Loucy (cell line): ENCODE measurements at regions not wholly inside any gene's neighbourhood (a gene's known extent, or its start where the extent isn't known, plus 50 kb on each side); places are given as distances from the start of the nearest gene placed in this dataset.

Experiments
- H2AFZ ChIP-seq: fragments of 200-600 bp; sonication (generic); 2 replicates; pipeline ENCODE4 v1.6.0; 2016; ENCODE audit warnings: antibody characterized with exemption, mild to moderate bottlenecking, low read length, moderate library complexity
- H3F3A ChIP-seq: fragments of 200-600 bp; 2 replicates; pipeline ENCODE4 v1.6.0; 2016; ENCODE audit warnings: antibody characterized with exemption, low read depth, mild to moderate bottlenecking
- H3K27me3 ChIP-seq: fragments of 200-600 bp; sonication (generic); 2 replicates; pipeline ENCODE4 v1.6.1; 2014; ENCODE audit warnings: low read length, mild to moderate bottlenecking; ENCODE audit not compliant: insufficient read depth, poor library complexity, severe bottlenecking
- H3K36me3 ChIP-seq: fragments of 200-600 bp; sonication (generic); 2 replicates; pipeline ENCODE4 v1.6.1; 2016; ENCODE audit warnings: low read length; ENCODE audit not compliant: insufficient read depth
- H3K4me1 ChIP-seq: fragments of 200-600 bp; sonication (generic); 2 replicates; pipeline ENCODE4 v1.5.1; 2014; ENCODE audit warnings: low read length, mild to moderate bottlenecking; ENCODE audit not compliant: insufficient read depth, poor library complexity, severe bottlenecking
- H3K4me2 ChIP-seq: fragments of 200-600 bp; sonication (generic); 2 replicates; pipeline ENCODE4 v1.6.0; 2014; ENCODE audit warnings: antibody characterized with exemption, low read length, low read depth, mild to moderate bottlenecking; ENCODE audit not compliant: poor library complexity, severe bottlenecking
- H3K4me3 ChIP-seq: fragments of 200-600 bp; sonication (generic); 2 replicates; pipeline ENCODE4 v1.5.1; 2014; ENCODE audit warnings: low read length, mild to moderate bottlenecking, mixed read lengths; ENCODE audit not compliant: poor library complexity, severe bottlenecking
- H3K79me2 ChIP-seq: fragments of 200-600 bp; sonication (generic); 2 replicates; pipeline ENCODE4 v1.6.1; 2014; ENCODE audit warnings: low read length; ENCODE audit not compliant: insufficient read depth
- H3K9ac ChIP-seq: fragments of 200-600 bp; sonication (generic); 2 replicates; pipeline ENCODE4 v1.6.0; 2014; ENCODE audit warnings: mild to moderate bottlenecking, low read depth, low read length, moderate library complexity; ENCODE audit not compliant: poor library complexity, severe bottlenecking
- H3K9me2 ChIP-seq: fragments of 200-600 bp; sonication (generic); replicated peaks from 2 replicates; pipeline ENCODE4 v1.6.1; 2016; ENCODE audit warnings: low read depth, low read length, mixed read lengths
- H3K9me3 ChIP-seq: fragments of 200-600 bp; sonication (generic); 2 replicates; pipeline ENCODE4 v1.6.1; 2014; ENCODE audit warnings: mild to moderate bottlenecking, antibody characterized with exemption, low read length, low read depth; ENCODE audit not compliant: insufficient read depth
- H4K20me1 ChIP-seq: fragments of 200-600 bp; sonication (generic); 2 replicates; pipeline ENCODE4 v1.6.0; 2014; ENCODE audit warnings: antibody characterized with exemption, low read length, mild to moderate bottlenecking; ENCODE audit not compliant: insufficient read depth, poor library complexity, severe bottlenecking
- EZH2phosphoT487 ChIP-seq: fragments of 200-600 bp; IDR thresholded peaks from 2 replicates; pipeline ENCODE4 v1.6.1; 2018; ENCODE audit warnings: antibody characterized with exemption, mild to moderate bottlenecking, moderate library complexity, borderline replicate concordance
- TF ChIP-seq, protein P1 (sequence below): fragments of 200-600 bp; sonication (generic); conservative IDR thresholded peaks from 2 replicates; pipeline ENCODE4 v1.5.1; 2014; ENCODE audit warnings: mild to moderate bottlenecking, antibody characterized with exemption, low read length

DNA sequence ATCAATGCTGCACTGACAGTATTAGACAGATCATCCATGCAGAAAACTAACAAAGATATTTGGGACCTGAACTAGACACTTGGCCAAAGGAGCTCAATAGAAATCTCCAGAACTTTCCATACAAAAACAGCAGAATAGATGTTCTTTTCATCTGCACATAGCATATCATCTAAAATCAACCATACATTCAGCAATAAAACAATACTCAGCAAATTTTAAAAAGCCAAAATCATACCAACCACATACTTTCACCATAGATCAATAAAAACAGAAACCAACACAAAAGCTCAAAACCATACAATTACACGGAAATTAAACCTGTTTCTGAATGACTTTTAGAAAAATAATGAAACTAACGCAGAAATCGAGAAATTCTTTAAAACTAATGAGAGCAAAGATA is 592.6 kb downstream of the SLITRK5 start:
- Histone ChIP-seq H4K20me1 (no peaks in the 10 kb centered on the region), H3K9me2 (no peaks in the 10 kb centered on the region), H3K9ac (no peak overlapping the region), H3K4me1 (no peaks in the 10 kb centered on the region), H3K4me2 (no peak overlapping the region), H3K9me3 (no peaks in the 10 kb centered on the region), H3K36me3 (no peaks in the 10 kb centered on the region), H3K27me3 (no peaks in the 10 kb centered on the region), H3F3A (no peaks in the 10 kb centered on the region), H3K79me2 (no peaks in the 10 kb centered on the region), H3K4me3 (no peak overlapping the region), H2AFZ (no peak overlapping the region)
- TF ChIP-seq, protein P1, sequence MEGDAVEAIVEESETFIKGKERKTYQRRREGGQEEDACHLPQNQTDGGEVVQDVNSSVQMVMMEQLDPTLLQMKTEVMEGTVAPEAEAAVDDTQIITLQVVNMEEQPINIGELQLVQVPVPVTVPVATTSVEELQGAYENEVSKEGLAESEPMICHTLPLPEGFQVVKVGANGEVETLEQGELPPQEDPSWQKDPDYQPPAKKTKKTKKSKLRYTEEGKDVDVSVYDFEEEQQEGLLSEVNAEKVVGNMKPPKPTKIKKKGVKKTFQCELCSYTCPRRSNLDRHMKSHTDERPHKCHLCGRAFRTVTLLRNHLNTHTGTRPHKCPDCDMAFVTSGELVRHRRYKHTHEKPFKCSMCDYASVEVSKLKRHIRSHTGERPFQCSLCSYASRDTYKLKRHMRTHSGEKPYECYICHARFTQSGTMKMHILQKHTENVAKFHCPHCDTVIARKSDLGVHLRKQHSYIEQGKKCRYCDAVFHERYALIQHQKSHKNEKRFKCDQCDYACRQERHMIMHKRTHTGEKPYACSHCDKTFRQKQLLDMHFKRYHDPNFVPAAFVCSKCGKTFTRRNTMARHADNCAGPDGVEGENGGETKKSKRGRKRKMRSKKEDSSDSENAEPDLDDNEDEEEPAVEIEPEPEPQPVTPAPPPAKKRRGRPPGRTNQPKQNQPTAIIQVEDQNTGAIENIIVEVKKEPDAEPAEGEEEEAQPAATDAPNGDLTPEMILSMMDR, result no peak
- no peak for TF ChIP-seq EZH2phosphoT487

DNA sequence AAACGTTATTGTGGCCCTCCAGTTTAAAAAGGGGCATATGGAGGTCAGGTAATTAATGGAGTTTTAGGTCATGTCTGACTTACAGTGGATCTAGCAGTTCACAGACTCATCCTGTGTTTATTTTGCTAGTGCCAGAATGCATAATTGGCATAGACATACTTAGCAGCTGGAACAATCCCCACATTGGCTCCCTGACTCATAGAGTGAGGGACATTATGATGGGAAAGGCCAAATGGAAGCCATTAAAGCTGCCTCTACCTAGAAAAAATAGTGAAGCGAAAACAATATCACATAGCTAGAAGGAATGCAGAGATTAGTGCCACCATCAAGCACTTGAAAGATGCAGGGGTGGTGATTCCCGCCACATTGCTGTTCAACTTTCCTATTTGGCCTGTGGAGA is 610.7 kb downstream of the SLITRK5 start:
- H3K4me2 ChIP-seq, result no peak overlapping the region
- no peaks in the 10 kb centered on the region for H3F3A ChIP-seq
- no peaks in the 10 kb centered on the region for H3K4me1 ChIP-seq
- no peaks in the 10 kb centered on the region for H4K20me1 ChIP-seq
- H3K36me3 ChIP-seq, result no peaks in the 10 kb centered on the region
- H2AFZ ChIP-seq, result no peak overlapping the region
- H3K79me2 ChIP-seq, result no peaks in the 10 kb centered on the region
- TF ChIP-seq EZH2phosphoT487, result no peak
- TF ChIP-seq, protein P1, result no peak
- H3K27me3 ChIP-seq, result no peaks in the 10 kb centered on the region
- no peaks in the 10 kb centered on the region for H3K9me2 ChIP-seq
- no peak overlapping the region for H3K4me3 ChIP-seq
- no peak overlapping the region for H3K9ac ChIP-seq
- no peaks in the 10 kb centered on the region for H3K9me3 ChIP-seq

DNA sequence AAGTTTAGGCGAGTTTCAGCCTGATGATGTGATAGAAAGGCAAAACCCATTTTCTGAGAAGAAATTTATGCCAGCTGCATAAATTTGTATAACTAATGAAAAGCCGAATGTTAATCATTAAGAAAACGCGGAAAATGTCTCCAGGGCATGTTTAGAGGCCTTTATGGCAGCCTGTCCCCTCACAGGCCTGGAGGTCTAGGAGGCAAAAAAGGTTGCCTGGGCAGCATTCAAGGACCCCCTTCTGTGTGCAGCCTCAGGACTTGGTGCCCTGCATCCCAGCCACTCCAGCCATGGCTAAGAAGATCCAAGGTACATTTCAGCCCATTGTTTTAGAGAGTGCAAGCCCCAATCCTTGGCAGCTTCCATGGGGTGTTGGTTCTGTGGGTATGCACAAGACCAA is 614.2 kb downstream of the SLITRK5 start:
- Histone ChIP-seq H3K36me3 (no peaks in the 10 kb centered on the region), H3K27me3 (no peaks in the 10 kb centered on the region), H3K9me2 (no peaks in the 10 kb centered on the region), H3F3A (no peaks in the 10 kb centered on the region), H3K9ac (no peak overlapping the region), H3K79me2 (no peaks in the 10 kb centered on the region), H2AFZ (no peak overlapping the region), H3K4me1 (no peaks in the 10 kb centered on the region), H4K20me1 (no peaks in the 10 kb centered on the region), H3K4me3 (no peak overlapping the region), H3K9me3 (no peaks in the 10 kb centered on the region), H3K4me2 (no peak overlapping the region)
- TF ChIP-seq, protein P1, result no peak
- no peak for TF ChIP-seq EZH2phosphoT487
